Cardiac fibroblast (primary cell): ENCODE measurements at regions not wholly inside any gene's neighbourhood (a gene's known extent, or its start where the extent isn't known, plus 50 kb on each side); places are given as distances from the start of the nearest gene placed in this dataset.
A peak's percentile ranks its signal among the peaks of the same experiment; 100 is the strongest.

ENCODE experiments used
- DNase-seq, 2 donors: peaks; one replicate each; pipeline versions ENCODE4 v3.0.0 to v3.0.0-alpha.2; 2010; ENCODE audit warnings: low read depth in 2 of 2
- H3K4me3 ChIP-seq, 2 donors: replicated peaks in 1 of 2; 1 replicate in 1 of 2; 2 replicates in 1 of 2; pipeline ENCODE4 v1.5.1; 2011; ENCODE audit warnings: low read depth in 2 of 2, low read length in 2 of 2, mild to moderate bottlenecking in 2 of 2, moderate library complexity in 1 of 2
- TF ChIP-seq, protein P1 (sequence below): IDR thresholded peaks from one replicate; pipeline ENCODE4 v1.5.1; 2011; ENCODE audit warnings: low read depth, mild to moderate bottlenecking, low read length, inconsistent platforms

DNA sequence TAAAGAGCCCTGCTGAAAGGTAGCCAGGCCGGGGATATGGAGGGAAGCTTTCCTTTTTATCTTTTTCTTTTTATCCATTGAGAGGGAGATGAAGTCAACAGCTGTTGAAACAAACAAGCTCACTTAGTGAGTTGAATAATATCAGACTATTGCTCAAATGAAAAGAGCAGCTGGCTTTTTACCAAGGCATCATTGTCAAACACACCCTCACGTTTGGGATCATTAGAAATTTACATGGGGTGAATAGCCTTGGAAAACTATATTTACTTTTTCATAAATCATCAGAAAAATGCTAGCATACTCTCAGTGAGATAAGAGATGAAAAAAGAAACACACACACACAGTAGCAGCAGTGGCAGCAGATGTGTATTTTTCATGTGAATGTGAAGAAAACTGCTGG lies 71.5 kb upstream of the HNMT start:
- TF ChIP-seq, protein P1, sequence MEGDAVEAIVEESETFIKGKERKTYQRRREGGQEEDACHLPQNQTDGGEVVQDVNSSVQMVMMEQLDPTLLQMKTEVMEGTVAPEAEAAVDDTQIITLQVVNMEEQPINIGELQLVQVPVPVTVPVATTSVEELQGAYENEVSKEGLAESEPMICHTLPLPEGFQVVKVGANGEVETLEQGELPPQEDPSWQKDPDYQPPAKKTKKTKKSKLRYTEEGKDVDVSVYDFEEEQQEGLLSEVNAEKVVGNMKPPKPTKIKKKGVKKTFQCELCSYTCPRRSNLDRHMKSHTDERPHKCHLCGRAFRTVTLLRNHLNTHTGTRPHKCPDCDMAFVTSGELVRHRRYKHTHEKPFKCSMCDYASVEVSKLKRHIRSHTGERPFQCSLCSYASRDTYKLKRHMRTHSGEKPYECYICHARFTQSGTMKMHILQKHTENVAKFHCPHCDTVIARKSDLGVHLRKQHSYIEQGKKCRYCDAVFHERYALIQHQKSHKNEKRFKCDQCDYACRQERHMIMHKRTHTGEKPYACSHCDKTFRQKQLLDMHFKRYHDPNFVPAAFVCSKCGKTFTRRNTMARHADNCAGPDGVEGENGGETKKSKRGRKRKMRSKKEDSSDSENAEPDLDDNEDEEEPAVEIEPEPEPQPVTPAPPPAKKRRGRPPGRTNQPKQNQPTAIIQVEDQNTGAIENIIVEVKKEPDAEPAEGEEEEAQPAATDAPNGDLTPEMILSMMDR: no peak
- no peak for DNase-seq
- H3K4me3 ChIP-seq: no peak overlapping the region

DNA sequence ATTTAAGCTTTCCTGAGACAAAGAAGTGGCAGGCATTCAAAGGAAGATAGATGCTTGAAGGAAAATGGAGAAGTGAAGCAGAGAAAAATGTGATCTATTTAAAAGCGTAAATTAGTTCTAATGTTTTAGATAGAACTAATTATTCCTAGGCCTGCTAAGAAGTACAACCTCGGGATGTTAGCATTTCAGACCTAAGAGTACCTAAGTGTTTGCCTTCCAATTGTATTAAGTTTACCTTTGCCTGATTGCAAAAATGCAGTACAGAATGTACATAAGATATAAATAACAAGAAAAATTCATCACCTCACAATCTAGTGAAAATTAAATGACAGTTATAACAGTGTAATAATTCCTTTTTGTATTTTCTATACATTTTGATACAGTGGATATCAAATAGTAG lies 71.1 kb upstream of the HNMT start:
- TF ChIP-seq, protein P1: no peak

DNA sequence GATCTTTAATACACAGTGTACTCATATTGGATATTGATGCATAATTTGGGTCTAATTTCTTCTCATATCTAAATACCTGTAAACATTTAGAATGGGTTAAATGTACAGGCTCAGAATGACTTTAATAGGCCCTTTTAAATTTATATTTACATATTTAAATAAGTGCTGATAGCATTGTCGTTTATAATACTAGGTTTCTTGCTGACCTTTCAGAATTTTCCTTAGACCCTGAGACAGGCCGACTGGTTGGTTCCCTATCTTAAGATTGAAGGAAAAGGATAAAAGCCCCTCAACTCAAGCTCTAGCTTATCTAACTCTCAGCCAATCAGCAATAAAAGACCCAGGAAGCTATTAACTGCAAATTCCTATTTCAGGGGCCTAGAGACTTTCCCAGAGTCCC lies 67.8 kb upstream of the HNMT start:
- H3K4me3 ChIP-seq: no peak overlapping the region
- TF ChIP-seq, protein P1: no peak
- no peak for DNase-seq

More for the DNA sequence above, 71.1 kb upstream of the HNMT start:
- no peak overlapping the region for H3K4me3 ChIP-seq
- DNase-seq: no peak

DNA sequence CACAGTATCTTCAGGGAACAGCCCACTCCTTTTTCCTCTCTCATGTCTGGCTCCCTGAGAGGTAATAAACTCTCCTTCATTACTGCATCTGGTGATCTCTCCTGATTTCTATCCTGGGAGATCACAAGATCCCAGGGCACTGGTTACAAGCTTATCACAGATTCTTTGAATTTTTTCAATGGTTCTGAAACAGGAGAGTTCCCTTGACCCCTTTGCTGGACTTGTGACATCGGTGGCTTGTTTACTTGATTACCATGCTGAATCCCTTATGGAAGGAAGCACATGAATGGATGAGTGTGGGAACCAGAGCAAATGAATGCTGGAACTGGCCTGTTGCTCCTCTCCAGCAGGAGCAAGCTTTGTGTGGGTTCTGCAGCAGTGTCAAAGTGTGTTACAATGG lies 67.2 kb upstream of the HNMT start:
- H3K4me3 ChIP-seq: no peak overlapping the region
- DNase-seq: no peak
- TF ChIP-seq, protein P1: no peak

DNA sequence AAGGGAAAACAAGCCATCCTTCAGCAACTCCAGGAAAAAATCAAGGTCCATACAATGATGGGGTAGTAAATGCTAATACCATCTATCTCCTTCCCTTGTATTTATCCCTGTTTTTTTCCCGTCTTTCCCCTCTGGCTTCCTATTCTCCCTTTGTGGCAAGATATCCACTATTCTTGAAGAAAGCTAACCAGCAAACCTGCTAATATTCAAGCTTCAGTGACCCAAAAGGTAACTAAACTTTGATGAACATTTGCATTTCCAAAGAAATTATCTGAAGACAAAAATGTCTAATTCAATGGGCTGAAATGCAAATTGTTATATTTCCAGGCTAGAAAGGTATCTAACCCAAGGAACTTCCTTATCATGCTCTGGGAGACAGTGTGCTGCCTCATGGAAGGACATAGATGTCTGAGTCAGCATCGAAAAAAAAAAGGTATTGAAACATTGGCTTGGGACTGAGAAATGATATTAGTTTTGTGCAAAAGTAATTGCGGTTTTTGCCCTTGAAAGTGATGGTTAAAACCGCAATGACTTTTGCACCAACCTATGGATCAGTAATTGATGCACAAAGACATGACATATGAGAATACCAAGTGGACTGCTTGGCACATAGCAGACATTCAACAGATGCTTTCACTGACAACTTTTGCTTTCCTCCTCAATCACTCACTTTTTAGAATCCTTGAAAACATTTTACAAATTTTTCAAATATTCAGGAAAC lies 63.7 kb upstream of the HNMT start:
- DNase-seq: no peak

DNA sequence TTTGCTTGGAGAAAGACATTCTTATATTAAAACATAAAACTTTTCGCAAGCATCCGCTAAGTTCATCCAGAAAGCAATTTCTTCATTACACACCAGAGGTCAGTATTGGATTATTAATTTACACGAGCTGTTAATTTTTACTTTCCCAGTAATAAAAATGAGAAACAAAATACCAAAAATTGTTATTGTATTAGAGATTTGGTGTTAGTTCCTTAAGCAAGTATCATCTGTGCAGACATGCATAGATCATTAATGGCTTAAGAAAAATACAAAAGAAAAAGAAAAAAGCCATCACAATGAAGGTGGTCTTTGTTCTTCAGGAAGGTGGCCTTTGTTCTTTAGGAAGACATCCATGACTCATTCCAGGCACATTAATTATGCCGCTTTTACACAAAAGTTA lies 53.6 kb upstream of the HNMT start:
- DNase-seq: peak; percentile 51 to 57
- TF ChIP-seq, protein P1: peak; percentile 48
- no peak overlapping the region for H3K4me3 ChIP-seq

More for the DNA sequence above, 63.7 kb upstream of the HNMT start:
- TF ChIP-seq, protein P1: no peak
- no peak overlapping the region for H3K4me3 ChIP-seq

DNA sequence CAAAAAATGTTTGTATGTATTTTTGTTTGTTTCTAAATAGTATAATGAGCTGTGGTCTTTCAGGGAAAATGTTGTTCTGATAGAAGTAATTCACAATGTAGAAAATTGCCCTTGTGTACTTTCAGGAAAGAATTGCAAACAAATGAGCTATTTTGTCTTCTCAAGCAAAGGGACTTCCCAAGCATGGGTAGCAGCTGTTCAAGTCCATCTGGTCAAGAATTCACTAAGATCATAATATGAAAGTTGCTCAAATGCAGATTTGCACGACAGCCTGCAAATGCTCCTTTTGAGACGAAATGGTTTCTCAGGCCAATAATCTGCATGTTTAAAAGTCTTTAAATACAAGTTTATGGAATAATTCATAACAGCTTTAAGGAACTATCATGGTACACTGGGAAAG lies 51.9 kb upstream of the HNMT start:
- no peak overlapping the region for H3K4me3 ChIP-seq
- DNase-seq: no peak
- TF ChIP-seq, protein P1: no peak
